HL-60 (cell line): ENCODE measurements at regions not wholly inside any gene's neighbourhood (a gene's known extent, or its start where the extent isn't known, plus 50 kb on each side); places are given as distances from the start of the nearest gene placed in this dataset.

Source experiments
- CTCF ChIP-seq: IDR thresholded peaks from one replicate; pipeline ENCODE4 v1.5.1; 2011; ENCODE audit warnings: low read length, control low read depth, inconsistent platforms; ENCODE audit not compliant: insufficient read depth
- REST ChIP-seq: IDR thresholded peaks from 2 replicates; pipeline ENCODE4 v1.6.1; 2012; ENCODE audit warnings: low read depth; ENCODE audit not compliant: insufficient replicate concordance

GRCh38 chr3:31479431-31479830 is 53.3 kb upstream of the STT3B start:
- TF ChIP-seq CTCF (no peak), REST (no peak)
